Adrenal gland (tissue), 9 donors: ENCODE measurements at regions not wholly inside any gene's neighbourhood (a gene's known extent, or its start where the extent isn't known, plus 50 kb on each side); places are given as distances from the start of the nearest gene placed in this dataset.

Source experiments
- DNase-seq, 7 donors: peaks; one replicate each; pipeline ENCODE4 v3.0.0-alpha.2; 2019 to 2020
- H3K27ac ChIP-seq, 5 donors: fragments of 200-600 bp; sonication (generic) in 4 of 5; 1 replicate in 3 of 5; 2 replicates in 2 of 5; pipeline versions ENCODE4 v1.5.1 to v1.8.0; 2016 to 2020; ENCODE audit warnings: mild to moderate bottlenecking in 1 of 5
- H3K27me3 ChIP-seq: fragments of 200-600 bp; 2 replicates; pipeline ENCODE4 v1.8.0; 2021
- H3K36me3 ChIP-seq, 2 donors: fragments of 200-600 bp; replicated peaks in 1 of 2; 1 replicate in 1 of 2; 2 replicates in 1 of 2; pipeline versions ENCODE4 v1.5.1 to v1.8.0; 2018 to 2022
- H3K4me1 ChIP-seq, 2 donors: fragments of 200-600 bp; replicated peaks in 1 of 2; 1 replicate in 1 of 2; 2 replicates in 1 of 2; pipeline versions ENCODE4 v1.5.1 to v1.8.0; 2018 to 2021
- H3K4me3 ChIP-seq, 4 donors: fragments of 200-600 bp; sonication (generic) in 3 of 4; one replicate each; pipeline ENCODE4 v1.5.1; 2016 to 2018
- H3K9me3 ChIP-seq, 3 donors: fragments of 200-600 bp; sonication (generic) in 1 of 3; replicated peaks in 1 of 3; 1 replicate in 2 of 3; 2 replicates in 1 of 3; pipeline versions ENCODE4 v1.5.1 to v1.8.0; 2016 to 2021
- CTCF ChIP-seq, 6 experiments: fragments of 450-650 bp in 4 of 6; fragments of 200-600 bp in 2 of 6; sonication (generic) in 1 of 6; IDR thresholded peaks; 1 replicate in 5 of 6; 2 replicates in 1 of 6; pipeline versions ENCODE4 v1.5.1 to v1.8.0; 2016 to 2021; ENCODE audit warnings: antibody characterized with exemption in 6 of 6, mild to moderate bottlenecking in 2 of 6, moderate library complexity in 1 of 6
- POLR2A ChIP-seq, 2 donors: fragments of 450-650 bp; IDR thresholded peaks; one replicate each; pipeline ENCODE4 v1.6.1; 2017; ENCODE audit warnings: antibody characterized with exemption in 2 of 2, mild to moderate bottlenecking in 2 of 2, moderate library complexity in 1 of 2
- WGBS, 4 donors: extraction: QIAGEN DNeasy Blood & Tissue Kit in 2 of 4; methylation state at CpG; one replicate each; pipeline versions ENCODE4 v1.1.5 to v1.1.7; 2013 to 2017; 5-methylcytosine and 5-hydroxymethylcytosine counted together
- intact Hi-C, 2 donors: fragments of 100-400 bp; cut with DNase I; formaldehyde crosslinking; loops; one replicate each; pipeline versions ENCODE4 v1.14.1 to v1.15.0; 2022 to 2023
- donor health status: healthy with polysubstance abuse.
- donor health status: Bipolar disorder and iron deficiency.
- donor health status: DM: yes; HTN: yes; CAD: no.
- donor health status: DM: no; HTN: no; CAD: no.
- donor health status: DM: no; HTN: no; CAD: no.

GRCh38 chr3:154884952-154885351, 195.2 kb upstream of the MME start:
- Histone ChIP-seq H3K36me3 (no peaks in the 10 kb centered on the region), H3K27me3 (no peaks in the 10 kb centered on the region), H3K4me1 (no peaks in the 10 kb centered on the region), H3K9me3 (no peaks in the 10 kb centered on the region), H3K27ac (no peak overlapping the region), H3K4me3 (no peak overlapping the region)
- intact Hi-C loops = no loop called here
- TF ChIP-seq POLR2A (IDR thresholded peaks at IDR 0.05) (no peak), CTCF (IDR thresholded peaks at IDR 0.05) (no peak)
- DNase-seq = no peak

- Histone ChIP-seq H3K4me1 (no peaks in the 10 kb centered on the region), H3K27ac (no peak overlapping the region), H3K36me3 (no peaks in the 10 kb centered on the region), H3K4me3 (no peak overlapping the region), H3K9me3 (no peaks in the 10 kb centered on the region), H3K27me3 (no peaks in the 10 kb centered on the region)
- TF ChIP-seq CTCF (IDR thresholded peaks at IDR 0.05) (no peak), POLR2A (IDR thresholded peaks at IDR 0.05) (no peak)
- 87 to 94% (median 88%) methylated on average over 6 to 7 of the region's 7 CpGs for WGBS, 4 donors
- intact Hi-C loops = no loop called here
- DNase-seq = no peak
Observed at GRCh38 chr3:154875142-154875541, 205.0 kb upstream of the MME start.

- Histone ChIP-seq H3K4me3 (no peak overlapping the region), H3K27me3 (no peaks in the 10 kb centered on the region), H3K36me3 (no peaks in the 10 kb centered on the region), H3K4me1 (no peaks in the 10 kb centered on the region), H3K9me3 (no peaks in the 10 kb centered on the region), H3K27ac (no peak overlapping the region)
- no peak for DNase-seq
- WGBS, 4 donors = 77 to 85% (median 79%) methylated on average over 2 of the region's 2 CpGs
- TF ChIP-seq CTCF (IDR thresholded peaks at IDR 0.05) (no peak), POLR2A (IDR thresholded peaks at IDR 0.05) (no peak)
- intact Hi-C loops = no loop called here
Observed at GRCh38 chr3:154872696-154873095, 207.4 kb upstream of the MME start.

- Histone ChIP-seq H3K36me3 (no peaks in the 10 kb centered on the region), H3K4me1 (no peaks in the 10 kb centered on the region), H3K4me3 (no peak overlapping the region), H3K27ac (no peak overlapping the region), H3K9me3 (no peaks in the 10 kb centered on the region), H3K27me3 (no peaks in the 10 kb centered on the region)
- 23 to 31% (median 27%) methylated on average over 6 of the region's 6 CpGs for WGBS, 4 donors
- intact Hi-C loops = no loop called here
- TF ChIP-seq CTCF (IDR thresholded peaks at IDR 0.05) (no peak), POLR2A (IDR thresholded peaks at IDR 0.05) (no peak)
- DNase-seq = no peak
Observed at GRCh38 chr3:154872074-154872473, 208.0 kb upstream of the MME start.
